ENCODE measurements at regions not wholly inside any gene's neighbourhood (a gene's known extent, or its start where the extent isn't known, plus 50 kb on each side); places are given as distances from the start of the nearest gene placed in this dataset.

- Histone ChIP-seq H4K20me1 (ENCODE audit: insufficient read depth, low read length) (no peaks in the 10 kb centered on the region), H3K27ac (ENCODE audit: low read depth, low read length, poor library complexity, severe bottlenecking) (no peak overlapping the region), H3K36me3 (ENCODE audit: insufficient read depth, low read length) (no peaks in the 10 kb centered on the region), H3K4me1 (ENCODE audit: insufficient read depth, low read length, poor library complexity, severe bottlenecking) (no peaks in the 10 kb centered on the region), H2AFZ (ENCODE audit: low read length) (no peak overlapping the region), H3K4me2 (ENCODE audit: low read length) (no peak overlapping the region), H3K9me2 (ENCODE audit: insufficient read depth, low read length) (no peaks in the 10 kb centered on the region), H3K9me3 (ENCODE audit: low read length) (no peaks in the 10 kb centered on the region), H3K79me2 (ENCODE audit: insufficient read depth, low read depth, low read length) (no peaks in the 10 kb centered on the region), H3K4me3 (ENCODE audit: low read depth, low read length, poor library complexity, severe bottlenecking) (no peak overlapping the region)
- ChIA-PET CTCF (ENCODE audit: unreplicated experiment) (no interaction called here), POLR2A (no interaction called here)
- intact Hi-C loops (cut with micrococcal nuclease; ENCODE audit: unreplicated experiment): no loop called here
- DNase-seq (ENCODE audit: low spot score): no peak
- TF ChIP-seq CTCF (conservative IDR thresholded peaks at IDR 0.05; ENCODE audit: low read length): no peak
- no peak for TF ChIP-seq EZH2phosphoT487 (IDR thresholded peaks at IDR 0.05; ENCODE audit: borderline replicate concordance, low read depth, low read length)
- no TSS peak for BruUV-seq (replicated peaks)
These were observed 123.9 kb upstream of the HAAO start for GRCh38 chr2:42916324-42916723.

GRCh38 chr2:42914860-42915259 lies 122.5 kb upstream of the HAAO start:
- Histone ChIP-seq H4K20me1 (ENCODE audit: insufficient read depth, low read length) (no peaks in the 10 kb centered on the region), H3K9me2 (ENCODE audit: insufficient read depth, low read length) (no peaks in the 10 kb centered on the region), H3K27ac (ENCODE audit: low read depth, low read length, poor library complexity, severe bottlenecking) (no peak overlapping the region), H3K79me2 (ENCODE audit: insufficient read depth, low read depth, low read length) (no peaks in the 10 kb centered on the region), H3K9me3 (ENCODE audit: low read length) (no peaks in the 10 kb centered on the region), H3K4me3 (ENCODE audit: low read depth, low read length, poor library complexity, severe bottlenecking) (no peak overlapping the region), H2AFZ (ENCODE audit: low read length) (no peak overlapping the region), H3K4me2 (ENCODE audit: low read length) (no peak overlapping the region), H3K4me1 (ENCODE audit: insufficient read depth, low read length, poor library complexity, severe bottlenecking) (no peaks in the 10 kb centered on the region), H3K36me3 (ENCODE audit: insufficient read depth, low read length) (no peaks in the 10 kb centered on the region)
- POLR2A ChIA-PET: interaction anchor here (0.7 kb wide), 1 partner anchor 140 kb away, joined by 3 read pairs; no protein-coding TSS in a partner anchor
- intact Hi-C loops (cut with micrococcal nuclease; ENCODE audit: unreplicated experiment): no loop called here
- TF ChIP-seq EZH2phosphoT487 (IDR thresholded peaks at IDR 0.05; ENCODE audit: borderline replicate concordance, low read depth, low read length) (no peak), CTCF (conservative IDR thresholded peaks at IDR 0.05; ENCODE audit: low read length) (no peak)
- CTCF ChIA-PET (ENCODE audit: unreplicated experiment): no interaction called here
- no TSS peak for BruUV-seq (replicated peaks)
- no peak for DNase-seq (ENCODE audit: low spot score)

GRCh38 chr2:42914314-42914713 lies 121.9 kb upstream of the HAAO start:
- POLR2A ChIA-PET: no interaction called here
- no TSS peak for BruUV-seq (replicated peaks)
- H4K20me1 ChIP-seq (ENCODE audit: insufficient read depth, low read length): no peaks in the 10 kb centered on the region
- H2AFZ ChIP-seq (ENCODE audit: low read length): no peak overlapping the region
- no peak overlapping the region for H3K27ac ChIP-seq (ENCODE audit: low read depth, low read length, poor library complexity, severe bottlenecking)
- no peaks in the 10 kb centered on the region for H3K79me2 ChIP-seq (ENCODE audit: insufficient read depth, low read depth, low read length)
- H3K4me1 ChIP-seq (ENCODE audit: insufficient read depth, low read length, poor library complexity, severe bottlenecking): no peaks in the 10 kb centered on the region
- DNase-seq (ENCODE audit: low spot score): no peak
- no peaks in the 10 kb centered on the region for H3K9me2 ChIP-seq (ENCODE audit: insufficient read depth, low read length)
- H3K36me3 ChIP-seq (ENCODE audit: insufficient read depth, low read length): no peaks in the 10 kb centered on the region
- no peak overlapping the region for H3K4me3 ChIP-seq (ENCODE audit: low read depth, low read length, poor library complexity, severe bottlenecking)
- H3K9me3 ChIP-seq (ENCODE audit: low read length): no peaks in the 10 kb centered on the region
- H3K4me2 ChIP-seq (ENCODE audit: low read length): no peak overlapping the region
- intact Hi-C loops (cut with micrococcal nuclease; ENCODE audit: unreplicated experiment): no loop called here
- CTCF ChIA-PET (ENCODE audit: unreplicated experiment): no interaction called here
- TF ChIP-seq EZH2phosphoT487 (IDR thresholded peaks at IDR 0.05; ENCODE audit: borderline replicate concordance, low read depth, low read length) (no peak), CTCF (conservative IDR thresholded peaks at IDR 0.05; ENCODE audit: low read length) (no peak)

Data from OCI-LY7 (cell line).